ENCODE measurements at regions not wholly inside any gene's neighbourhood (a gene's known extent, or its start where the extent isn't known, plus 50 kb on each side); places are given as distances from the start of the nearest gene placed in this dataset.
"Not testable (repeated sequence)": the region's sequence is repeated elsewhere in the genome, so short reads cannot be mapped to it uniquely, and the experiment has no call there.

DNA sequence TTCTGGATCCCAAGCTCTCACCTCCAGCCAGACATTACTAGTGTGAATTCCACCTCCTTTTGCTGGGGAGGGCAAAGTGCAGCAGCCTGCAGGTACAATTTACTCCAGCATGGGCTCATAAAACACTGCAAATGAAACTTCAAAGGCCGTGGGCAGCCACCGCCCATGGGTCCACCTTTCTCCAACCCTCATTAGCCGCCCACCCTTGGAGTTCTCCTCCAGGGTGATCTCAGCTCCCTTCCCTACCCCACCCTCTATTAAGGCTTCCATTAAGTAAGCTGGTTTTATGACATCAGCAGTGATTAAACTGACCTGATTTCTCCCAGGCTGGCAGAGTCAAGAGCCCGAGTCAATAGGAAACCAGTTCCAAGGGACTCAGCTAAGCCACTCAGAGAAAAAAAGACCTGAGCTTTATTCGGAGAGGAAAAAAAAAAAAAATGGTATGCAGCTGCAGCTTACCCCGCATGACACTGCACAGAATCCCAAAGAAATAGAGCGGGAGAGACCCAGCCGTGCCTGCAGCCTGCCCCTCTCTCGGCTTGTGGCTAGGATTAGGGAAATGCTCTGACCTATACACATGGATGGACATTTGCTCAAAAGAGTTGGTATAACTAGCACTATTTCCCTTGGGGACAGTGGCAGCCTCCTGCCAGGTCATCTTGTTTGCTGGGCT, 319.6 kb downstream of the PTTG2 start:
- no peak for DNase-seq (ENCODE audit: low read depth)

DNA sequence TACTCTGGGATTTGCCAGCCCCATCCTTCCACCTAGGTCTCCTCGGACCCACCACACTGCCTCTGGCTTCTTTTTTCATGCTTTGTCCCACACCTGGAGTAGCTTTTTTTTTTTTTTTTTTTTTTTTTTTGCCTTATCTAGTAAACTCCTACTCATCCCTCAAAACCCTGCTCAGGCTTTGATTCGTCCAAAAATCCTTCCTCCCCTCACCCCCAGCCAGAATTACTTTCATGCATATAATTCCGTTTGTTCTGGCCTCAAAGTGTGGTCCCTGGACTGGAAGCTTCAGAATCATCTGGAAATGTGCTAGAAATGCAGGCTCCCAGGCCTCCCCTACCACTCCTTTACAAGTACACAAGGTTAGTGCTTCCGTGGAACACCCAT, 320.1 kb downstream of the PTTG2 start:
- no peak for DNase-seq (ENCODE audit: low read depth)

DNA sequence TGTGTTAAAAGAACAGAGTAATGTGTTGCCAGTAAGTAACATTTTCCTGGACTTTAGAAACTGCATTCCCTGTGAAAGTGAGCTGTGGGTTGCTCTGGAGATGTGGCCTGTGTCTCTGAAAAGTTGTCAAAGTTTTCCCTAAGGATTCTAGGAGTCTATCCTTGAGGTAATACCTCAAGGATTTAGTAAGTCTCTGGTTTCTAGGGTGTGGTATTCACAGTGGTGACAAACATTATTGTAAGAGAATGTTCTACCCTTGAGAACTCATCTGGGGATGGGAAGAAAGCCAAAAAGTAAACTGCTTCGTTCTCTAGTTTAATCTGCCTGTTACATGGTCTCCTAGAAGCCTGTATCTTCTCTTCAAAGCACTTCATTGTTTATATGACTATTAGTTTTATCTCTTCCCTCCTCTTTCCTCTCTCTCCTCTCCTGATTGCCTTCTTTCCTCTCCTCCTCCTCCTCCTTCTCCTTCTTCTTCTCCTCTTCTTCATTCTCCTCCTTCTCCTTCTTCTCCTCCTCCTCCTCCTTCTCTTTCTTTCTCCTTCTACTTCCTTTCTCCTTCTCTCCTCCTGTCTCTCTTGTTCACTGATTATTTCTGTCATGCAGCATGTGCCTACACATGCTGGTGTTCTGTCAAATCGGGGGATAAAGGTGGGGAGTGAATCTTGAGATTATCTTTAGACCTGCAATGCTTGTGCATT, 321.3 kb downstream of the PTTG2 start:
- no peak for DNase-seq (ENCODE audit: low read depth)

DNA sequence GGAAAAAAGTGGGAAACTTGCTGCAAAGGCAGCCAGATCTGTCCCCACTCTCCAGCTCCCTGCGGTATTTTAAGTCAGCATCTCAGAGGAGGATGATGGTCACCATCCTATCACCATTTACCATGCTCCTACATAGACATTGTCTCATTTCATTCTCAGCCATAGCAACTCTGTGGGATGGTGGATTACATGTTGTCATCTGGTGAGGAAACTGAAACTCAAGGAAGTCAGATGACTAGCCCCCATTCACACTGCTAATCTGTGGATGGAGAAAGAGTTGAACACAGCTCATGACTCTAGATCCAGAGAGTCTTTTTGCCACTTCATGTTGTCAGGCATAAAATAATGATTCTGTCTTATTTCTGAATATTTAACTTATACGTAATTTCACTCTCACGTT, 323.5 kb downstream of the PTTG2 start:
- DNase-seq (ENCODE audit: low read depth), result no peak

DNA sequence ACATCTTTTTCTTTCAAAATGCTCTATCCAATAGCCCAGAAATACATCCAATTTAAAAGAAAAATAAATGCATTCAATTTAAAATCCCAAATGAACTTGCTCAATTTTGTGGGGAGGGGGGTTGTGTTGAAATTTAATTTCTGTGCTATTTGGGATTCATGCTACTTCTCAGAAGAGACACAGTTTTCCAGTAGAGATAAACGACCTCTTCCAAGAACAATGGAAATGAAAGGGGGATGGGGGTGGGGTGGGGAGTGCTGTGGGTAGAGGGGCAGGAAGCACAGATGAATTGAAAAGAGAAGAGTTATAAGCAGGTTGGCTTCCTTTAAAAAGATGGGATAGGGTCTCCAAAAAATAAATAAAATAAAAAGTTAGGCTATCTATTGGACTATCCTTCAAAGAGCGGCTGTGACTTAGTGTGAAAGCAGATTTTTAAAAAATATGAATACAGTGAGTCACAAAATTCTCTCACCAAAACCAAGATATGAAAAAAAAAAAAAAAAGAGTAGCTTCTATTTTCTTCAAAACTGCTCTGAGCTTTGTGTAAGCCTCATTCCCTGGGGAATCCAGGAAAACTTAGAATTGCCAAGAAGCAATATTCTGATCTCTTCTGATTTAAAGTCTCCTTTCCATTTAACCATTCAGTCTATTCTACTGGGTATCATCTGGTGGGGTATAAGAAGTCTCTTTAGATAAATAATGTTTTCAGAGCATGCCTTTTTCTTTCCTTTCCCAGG, 324.3 kb downstream of the PTTG2 start:
- no peak for DNase-seq (ENCODE audit: low read depth)

DNA sequence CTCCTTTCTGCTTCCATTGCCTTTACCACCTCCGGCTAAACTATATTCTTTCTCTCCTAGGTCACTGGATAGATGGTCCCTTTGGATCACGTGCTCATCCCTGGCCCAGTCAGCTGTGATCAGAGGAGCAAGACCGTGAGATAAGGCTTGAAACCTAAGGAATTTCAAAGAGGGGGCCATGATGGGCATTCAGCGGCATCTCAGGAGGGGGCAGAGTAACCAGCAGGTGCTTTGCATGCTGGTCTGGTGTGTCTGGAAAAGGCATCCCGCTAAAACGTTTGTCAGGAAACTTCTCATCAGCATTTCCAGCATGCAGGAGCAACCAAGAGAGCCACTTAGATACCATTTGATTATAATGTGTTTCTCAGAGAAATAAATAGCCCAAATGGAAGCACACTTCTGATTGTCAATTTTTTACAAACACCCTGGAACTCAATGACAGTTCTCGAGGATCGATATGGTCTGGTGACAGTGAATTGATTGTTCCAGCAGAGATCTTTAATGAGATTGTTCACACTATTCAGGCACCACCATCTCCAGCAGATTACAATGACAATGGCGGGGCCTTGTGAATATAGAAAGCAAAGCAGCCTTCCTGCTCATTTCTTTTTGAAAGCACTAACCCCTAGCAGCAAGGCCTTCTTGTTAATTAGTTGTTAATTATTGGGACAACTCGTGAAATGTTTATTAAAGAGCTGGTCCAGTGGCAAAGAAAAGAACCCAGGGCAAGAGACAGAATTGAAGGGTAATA, 327.1 kb downstream of the PTTG2 start:
- DNase-seq (ENCODE audit: low read depth), result no peak

DNA sequence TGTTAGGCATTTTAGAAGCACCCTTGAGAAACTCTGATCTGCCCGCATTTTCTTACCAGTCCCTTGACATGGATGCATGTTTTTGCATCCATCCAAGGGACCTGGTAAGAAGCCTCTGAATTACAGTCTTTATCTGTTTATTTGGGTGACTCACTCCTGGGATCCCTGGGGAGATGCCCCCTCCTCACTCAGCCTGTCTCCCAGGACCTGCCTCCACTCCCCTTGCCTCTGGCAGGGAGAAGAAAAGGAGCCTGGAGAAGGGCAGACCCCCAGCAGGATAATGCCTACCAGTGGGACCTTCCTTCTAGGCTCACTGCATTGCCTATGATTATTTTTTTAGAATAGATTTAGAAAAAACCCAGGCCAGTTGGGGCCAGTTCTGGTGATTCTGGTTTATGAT, 329.4 kb downstream of the PTTG2 start:
- no peak for DNase-seq (ENCODE audit: low read depth)

DNA sequence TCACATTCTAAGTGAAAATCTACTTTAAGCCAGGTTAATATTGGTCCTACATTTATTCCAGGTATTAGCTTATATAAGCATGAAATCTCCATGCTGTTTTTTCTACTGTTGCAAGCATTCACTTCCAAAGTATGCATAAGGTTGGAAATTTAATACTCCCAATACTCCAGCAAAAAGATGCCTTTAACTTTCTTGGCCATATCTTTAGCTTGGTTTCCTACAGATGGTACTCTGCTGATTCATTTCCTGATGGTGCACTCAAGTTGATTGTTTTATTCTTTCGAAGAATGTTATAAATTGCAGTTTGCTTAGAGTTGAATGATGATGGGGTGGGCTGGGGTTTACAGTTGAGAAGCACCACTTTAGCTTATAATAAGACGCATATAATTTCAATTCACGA, 330.2 kb downstream of the PTTG2 start:
- DNase-seq (ENCODE audit: low read depth), result no peak

DNA sequence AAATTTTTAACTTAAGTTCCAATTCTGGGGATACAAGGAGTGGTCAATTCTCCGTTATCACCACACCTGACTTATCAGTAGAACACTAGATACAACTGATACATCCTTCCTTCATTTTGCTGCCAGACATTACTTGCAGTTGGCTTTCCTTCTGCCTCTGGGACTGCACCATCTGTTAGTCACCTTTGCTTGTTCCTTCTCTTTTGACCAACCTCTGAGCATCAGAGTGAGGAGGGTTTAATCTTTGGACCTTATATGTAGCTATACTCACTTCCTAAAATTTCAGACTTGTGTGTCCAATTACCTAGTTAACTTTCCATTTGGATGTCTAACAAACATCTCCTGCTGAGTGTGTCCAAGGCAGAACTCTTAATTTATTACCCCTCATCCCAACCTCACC, 330.7 kb downstream of the PTTG2 start:
- DNase-seq (ENCODE audit: low read depth), result no peak

DNA sequence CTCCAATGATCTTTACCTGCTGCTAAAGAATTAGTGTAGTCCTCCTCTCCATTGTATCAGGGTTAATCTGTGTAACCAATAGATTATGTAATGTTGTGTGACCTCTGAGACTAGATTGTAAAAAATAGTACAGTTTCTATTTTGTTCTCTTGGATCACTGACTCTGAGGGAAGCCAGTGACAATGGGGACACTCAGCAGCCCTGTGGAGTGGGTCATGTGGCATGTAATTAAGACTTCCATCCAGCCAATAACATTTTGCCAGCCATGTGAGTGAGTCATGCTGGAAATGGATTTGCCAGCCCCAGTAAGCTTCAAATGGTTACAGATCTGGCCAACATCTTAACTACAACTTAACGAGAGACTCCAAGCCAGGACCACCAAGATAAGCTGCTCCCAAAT, 332.3 kb downstream of the PTTG2 start:
- no peak for DNase-seq (ENCODE audit: low read depth)

DNA sequence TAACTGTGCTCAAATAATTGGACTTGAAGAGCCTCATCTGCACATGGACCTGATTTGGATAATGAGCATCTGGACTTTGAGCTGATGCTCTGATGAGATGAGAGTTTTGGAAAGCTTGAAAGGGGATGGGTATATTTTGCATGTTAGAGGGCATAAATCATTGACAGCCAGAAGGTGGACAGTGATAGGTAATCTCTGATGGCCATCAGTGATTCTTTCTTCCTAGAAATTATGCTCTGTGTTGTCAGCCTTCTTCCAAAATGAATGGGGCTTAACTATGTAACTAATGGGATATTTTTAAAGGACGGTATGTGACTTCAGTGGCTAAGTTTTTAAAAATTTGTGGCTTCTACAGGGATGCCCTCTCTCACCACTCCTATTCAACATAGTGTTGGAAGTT, 334.0 kb downstream of the PTTG2 start:
- no peak for DNase-seq (ENCODE audit: low read depth)

DNA sequence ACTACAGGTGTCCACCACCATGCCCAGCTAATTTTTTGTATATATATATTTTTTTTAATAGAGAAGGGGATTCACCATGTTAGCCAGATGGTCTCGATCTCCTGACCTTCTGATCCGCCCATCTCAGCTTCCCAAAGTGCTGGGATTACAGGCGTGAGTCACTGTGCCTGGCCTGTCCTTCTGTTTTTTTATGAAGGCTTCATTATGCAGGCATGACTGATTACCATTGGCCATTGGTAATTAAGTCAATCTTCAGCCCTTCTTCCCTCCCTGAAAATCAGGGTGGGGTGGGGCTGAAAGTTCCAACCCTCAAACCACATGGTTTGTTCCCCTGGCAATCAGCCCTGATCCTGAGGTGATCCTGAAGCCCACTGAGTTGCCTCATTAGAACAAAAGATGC, 336.9 kb downstream of the PTTG2 start:
- no peak for DNase-seq (ENCODE audit: low read depth)

DNA sequence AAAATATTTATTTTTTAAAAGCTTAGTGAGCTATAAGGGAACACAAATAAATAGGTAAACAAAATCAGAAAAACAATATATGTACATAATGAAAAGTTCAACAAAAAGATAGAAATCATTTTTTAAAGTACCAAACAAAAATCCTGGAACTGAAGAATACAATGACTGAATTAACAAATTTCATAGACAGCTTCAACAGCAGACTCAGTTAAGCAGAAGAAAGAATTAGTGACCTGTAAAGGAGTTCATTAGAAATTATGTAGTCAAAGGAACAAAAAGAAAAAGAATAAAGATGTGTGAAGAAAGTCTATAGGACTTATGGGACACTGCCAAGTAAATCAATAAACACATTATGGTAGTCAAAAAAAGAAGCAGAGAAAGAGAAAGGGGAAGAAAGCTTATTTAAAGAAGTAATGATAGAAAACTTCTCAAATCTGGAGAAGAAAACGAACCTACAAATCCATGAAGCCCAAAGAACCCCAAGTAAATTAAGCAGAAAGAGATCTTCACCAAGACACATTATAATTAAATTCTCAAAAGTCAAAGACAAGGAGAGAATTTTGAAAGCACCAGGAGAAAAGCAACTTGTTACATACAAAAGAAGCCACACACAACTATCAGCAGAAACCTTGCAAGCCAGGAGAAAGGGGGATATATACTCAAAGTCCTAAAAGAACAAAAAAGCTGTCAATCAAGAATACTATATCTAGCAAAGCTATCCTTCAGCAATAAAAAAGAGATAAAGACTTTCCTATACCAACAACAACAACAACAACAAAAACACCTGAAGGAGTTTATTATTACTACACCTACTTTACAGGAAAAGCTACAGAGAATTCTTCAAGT, 338.9 kb downstream of the PTTG2 start:
- DNase-seq (ENCODE audit: low read depth), result no peak

DNA sequence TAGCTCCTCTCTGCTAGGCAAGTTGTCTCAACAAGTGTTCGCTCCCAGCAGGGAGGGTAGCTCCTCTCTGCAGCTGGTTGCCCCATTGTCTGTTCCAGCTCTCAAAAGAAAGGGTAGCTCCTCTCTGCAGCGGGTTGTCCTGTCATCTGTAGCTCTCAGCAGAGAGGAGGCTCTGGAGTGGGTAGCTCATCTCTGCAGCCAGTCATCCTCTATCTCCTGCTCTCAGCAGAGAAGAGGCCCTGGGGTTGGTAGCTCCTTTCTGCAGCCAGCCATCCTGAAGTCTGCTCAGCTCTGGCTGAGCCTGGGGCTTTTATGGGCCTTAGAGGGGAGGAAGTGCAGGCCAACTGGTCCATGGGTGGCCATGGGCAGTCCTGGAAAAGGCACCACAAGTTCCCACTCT, 342.7 kb downstream of the PTTG2 start:
- no peak for DNase-seq (ENCODE audit: low read depth)

DNA sequence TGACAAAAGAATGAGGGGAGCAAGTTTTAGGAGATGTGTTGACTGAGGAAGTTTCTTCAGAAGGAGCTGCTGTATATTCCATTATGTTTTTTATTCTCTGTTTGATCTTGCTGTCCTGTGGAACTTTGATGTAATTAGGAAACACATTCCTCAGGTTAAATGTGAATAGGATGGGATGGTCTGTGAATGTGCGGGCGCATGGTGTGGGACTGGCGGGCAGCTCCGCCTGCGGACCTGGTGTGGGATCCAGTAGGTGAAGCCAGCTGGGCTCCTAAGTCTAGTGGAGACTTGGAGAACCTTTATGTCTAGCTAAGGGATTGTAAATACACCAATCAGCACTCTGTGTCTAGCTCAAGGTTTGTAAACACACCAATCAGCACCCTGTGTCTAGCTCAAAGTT, 344.3 kb downstream of the PTTG2 start:
- not testable (repeated sequence) for DNase-seq (ENCODE audit: low read depth)

DNA sequence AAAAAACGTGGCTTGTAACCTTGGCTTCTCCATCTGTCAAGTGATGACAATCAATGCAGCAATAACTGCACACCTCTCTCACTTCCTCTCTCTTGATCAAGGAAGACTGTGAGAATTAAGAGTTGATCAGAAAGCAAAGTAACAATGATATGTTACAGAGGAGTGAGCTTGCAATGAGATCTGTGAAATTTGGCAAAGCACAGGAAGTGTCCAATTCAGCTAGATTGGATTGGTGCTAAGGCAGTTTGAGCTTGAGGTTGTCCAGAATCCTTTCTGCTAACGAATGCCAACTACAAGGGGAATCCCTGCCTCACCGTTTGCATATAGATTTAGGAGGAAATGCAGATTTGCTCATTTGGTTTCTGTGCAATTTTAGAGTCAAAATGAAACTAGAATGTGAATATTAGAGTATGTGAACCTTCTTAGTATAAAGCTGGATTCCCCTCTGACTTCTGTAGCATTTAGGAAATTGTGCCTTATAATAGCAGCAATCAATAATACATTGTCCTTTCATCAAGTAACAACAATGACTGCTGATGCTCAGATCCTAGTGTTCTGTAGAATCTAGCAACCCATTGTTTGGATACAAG, 346.4 kb downstream of the PTTG2 start:
- no peak for DNase-seq (ENCODE audit: low read depth)

DNA sequence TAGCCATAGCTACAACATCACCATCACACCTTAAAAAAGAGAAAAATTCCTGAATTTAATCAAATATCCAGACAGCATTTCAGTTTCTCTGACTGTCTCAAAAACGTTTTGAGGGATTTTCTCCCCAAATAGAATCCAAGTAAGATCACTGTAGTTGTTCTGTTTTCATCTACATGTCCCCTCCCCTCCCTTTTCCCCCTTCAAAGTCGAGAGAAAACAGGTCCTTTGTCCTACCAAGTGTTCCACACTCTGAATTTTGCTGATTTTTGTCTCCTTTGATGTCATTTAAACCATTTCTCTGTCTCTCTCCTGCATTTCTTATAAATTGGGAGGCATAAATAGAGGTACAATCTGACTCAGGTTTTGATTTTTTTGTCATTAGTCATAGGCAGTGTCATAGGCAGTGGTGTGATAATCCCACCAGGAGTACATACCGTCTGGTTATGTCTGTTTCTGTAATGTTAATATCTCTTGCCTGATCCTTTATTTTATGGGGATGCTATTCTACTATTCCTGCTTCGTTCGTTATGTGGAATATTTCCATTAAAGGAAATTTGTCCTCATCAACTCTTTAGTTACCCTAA, 348.6 kb downstream of the PTTG2 start:
- DNase-seq (ENCODE audit: low read depth), result no peak

DNA sequence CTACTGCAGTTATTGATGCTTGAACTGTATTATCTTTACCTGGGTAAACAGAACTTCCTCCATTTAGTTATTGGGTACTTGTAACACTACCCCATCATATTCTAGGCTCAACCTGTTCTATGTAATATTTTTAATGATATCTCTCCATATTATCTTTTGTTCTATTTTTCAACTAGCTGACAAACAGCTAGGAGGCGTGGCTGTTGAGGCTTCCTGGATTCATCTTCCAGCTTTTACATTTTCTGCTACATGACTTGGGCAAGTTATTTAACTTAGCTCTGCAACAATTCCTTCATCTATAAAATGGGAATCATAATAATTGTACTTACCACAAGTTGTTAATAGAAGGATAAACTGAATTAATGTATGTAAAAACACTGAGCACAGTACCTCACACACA, 349.3 kb downstream of the PTTG2 start:
- no peak for DNase-seq (ENCODE audit: low read depth)

DNA sequence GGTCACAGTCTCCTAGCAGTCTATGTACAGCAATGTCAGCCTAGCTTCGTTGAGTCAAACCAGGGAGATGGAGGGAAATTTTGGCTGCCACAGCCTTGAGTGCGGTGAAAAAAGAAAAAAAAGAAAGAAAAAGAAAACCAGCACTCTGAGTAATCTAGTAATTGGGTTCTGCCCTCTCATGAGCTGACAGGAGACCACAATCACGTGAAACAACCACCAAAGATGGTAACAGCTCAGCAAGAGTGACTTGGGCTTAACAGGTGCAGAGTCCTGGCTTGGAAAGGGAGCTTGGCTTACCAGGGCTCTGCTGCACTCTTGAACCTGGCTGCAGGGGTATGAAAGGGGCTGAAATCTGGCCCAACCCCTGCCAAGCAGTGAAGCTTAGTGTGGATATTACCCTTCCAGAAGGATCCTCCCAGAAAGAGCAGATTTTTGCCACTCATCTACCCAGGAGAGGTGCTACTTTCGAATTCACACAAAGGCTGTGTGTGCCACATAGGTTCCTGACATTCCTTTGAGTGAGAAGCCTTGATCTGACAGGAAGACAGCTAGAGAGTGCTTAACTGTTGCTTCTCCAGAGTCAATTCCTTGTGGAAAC, 350.3 kb downstream of the PTTG2 start:
- peak; percentile 14 for DNase-seq (ENCODE audit: low read depth)

DNA sequence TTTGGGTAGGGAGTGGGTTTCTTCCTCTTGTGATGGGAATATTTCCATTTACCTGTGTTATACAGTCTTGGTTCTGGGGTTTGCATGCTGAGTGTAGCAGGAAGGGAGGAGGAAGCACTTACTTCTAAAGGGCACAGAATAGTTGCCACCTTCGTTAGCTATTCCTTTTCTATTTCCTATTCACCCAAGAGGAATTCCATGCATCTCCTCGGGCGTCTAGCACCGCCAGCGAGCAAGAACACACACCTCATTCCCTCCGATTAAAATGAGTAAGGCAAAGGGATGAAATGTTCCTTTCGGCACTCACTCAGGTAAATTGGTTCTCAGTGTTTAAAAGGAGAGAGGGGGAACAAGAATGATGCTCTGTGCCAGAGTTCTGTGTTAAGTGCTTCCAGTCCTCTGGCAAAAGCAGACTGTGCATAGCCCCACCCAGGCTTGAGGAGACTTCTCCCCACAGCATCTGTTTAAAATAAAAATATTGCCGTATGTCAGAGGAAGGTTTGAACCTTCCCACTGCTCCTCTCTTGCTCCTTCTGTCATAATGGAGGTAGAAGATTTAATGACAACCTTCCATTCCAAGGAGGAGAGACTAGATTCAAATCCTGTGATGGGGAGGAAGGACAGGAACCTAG, 351.4 kb downstream of the PTTG2 start:
- no peak for DNase-seq (ENCODE audit: low read depth)

Measured in stimulated activated CD8-positive, alpha-beta memory T cell treated with anti-CD3 and anti-CD28 coated beads, Interleukin-15, amount 100 ng/mL, for 24 hours (primary cell).